ENCODE measurements at regions not wholly inside any gene's neighbourhood (a gene's known extent, or its start where the extent isn't known, plus 50 kb on each side); places are given as distances from the start of the nearest gene placed in this dataset.

GRCh38 chr2:37471994-37472393, 127.6 kb downstream of the QPCT start:
- no peak for DNase-seq (ENCODE audit: low spot score)

DNA sequence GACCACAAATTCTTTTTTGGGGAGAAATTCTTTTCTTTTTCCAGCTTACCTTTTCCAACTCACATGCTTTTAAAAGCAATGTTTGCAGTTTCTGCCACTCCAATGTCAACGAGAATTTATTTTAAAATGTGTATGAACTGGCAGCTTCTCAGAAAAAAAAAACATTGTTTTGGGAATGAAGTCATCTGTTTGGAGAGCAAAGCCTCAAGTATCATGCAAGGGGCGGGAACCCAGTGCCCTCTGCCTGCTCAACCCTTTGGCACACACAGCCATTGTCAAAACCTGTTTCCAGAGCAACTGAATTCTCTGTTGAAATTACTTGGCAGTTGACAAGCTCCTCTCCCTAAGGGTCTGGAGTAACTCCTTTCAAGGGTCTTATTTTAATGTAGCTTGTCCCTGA, 128.5 kb downstream of the QPCT start:
- peak; percentile 50 for DNase-seq (ENCODE audit: low spot score)

DNA sequence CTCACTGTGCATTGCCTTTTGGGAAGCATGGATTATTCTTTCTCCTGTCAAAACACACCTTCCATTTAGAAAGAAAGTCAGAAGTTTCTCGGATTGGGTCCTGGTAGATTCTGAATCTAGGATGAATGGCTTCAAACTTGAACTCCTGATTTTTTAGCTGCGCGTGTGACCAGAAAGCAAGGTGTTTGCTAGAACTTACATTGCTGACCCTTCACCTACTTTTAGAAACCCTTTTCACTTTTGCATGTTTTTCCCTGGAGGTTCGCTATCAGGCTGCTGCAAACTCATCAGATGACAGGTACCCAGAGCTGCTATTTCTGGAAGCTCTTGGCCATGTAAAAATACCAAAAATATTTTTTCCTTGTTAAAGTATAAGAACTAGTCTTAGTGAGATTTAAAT, 132.0 kb downstream of the QPCT start:
- no peak for DNase-seq (ENCODE audit: low spot score)

DNA sequence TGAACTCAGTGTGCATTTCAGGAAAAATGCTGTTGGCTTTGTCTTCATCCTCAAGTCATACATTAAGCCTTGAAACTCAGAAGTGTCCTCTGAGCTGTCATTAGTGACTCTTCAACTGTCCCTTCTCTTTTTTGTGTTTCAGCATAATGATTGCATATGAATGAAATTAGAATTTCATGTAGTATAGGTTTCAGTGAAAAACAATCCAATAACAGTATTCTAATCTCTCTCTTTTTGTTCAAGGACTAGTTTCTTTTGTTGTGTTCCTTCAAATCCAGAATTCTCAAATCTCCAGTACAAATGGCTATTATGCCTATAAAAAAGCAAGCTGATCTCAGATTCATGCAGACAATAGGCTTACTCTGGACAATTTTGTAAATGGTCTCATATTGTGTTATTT, 133.5 kb downstream of the QPCT start:
- no peak for DNase-seq (ENCODE audit: low spot score)

GRCh38 chr2:37481244-37481643, 136.8 kb downstream of the QPCT start:
- no peak for DNase-seq (ENCODE audit: low spot score)

- peak; percentile 66 for DNase-seq (ENCODE audit: low spot score)
Measured at GRCh38 chr2:37489041-37489456, 144.6 kb downstream of the QPCT start.

- no peak for DNase-seq (ENCODE audit: low spot score)
Measured at GRCh38 chr2:37489536-37489935, 145.1 kb downstream of the QPCT start.

GRCh38 chr2:37493425-37493824, 149.0 kb downstream of the QPCT start:
- no peak for DNase-seq (ENCODE audit: low spot score)

DNA sequence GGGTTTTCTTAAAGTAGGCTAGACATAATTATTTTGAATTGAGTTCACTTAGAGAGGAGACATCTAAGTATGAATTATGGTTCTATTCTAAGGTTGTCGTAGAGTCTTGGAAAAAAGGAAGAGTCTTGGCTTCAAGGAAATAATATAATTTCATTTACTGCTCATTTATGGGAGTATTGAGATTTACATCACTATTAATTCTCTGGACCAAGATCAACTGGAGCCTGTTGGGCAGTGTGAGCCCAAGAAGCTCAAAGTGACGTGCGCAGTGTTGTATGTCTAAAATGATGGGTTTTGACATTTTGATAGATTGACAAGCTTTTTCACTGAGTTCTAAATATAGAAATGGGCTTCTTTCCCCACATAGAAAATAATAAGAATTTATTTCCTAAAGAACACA, 154.7 kb downstream of the QPCT start:
- no peak for DNase-seq (ENCODE audit: low spot score)

DNA sequence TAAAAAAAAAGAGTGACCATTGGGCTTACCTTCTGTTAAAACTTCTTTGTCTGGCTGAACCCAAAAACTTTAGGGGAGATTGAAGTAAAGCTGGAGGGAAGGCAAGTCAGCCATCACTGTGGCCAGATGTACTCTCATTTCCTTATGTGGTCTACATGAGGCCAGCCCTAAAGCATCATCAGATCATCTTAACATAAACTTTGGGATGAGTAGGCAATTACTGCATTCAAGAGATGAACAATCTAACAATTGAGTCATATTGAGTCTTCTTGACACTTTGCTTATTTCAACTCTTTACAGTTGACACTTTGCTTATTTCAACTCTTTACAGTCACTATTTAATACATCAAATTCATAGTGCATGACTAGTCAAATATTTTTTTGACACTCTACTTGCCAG, 155.6 kb downstream of the QPCT start:
- no peak for DNase-seq (ENCODE audit: low spot score)

GRCh38 chr2:37501113-37501512, 156.7 kb downstream of the QPCT start:
- DNase-seq (ENCODE audit: low spot score): no peak

- DNase-seq (ENCODE audit: low spot score): peak; percentile 83
Measured at GRCh38 chr2:37506407-37507050, 162.1 kb downstream of the QPCT start.

DNA sequence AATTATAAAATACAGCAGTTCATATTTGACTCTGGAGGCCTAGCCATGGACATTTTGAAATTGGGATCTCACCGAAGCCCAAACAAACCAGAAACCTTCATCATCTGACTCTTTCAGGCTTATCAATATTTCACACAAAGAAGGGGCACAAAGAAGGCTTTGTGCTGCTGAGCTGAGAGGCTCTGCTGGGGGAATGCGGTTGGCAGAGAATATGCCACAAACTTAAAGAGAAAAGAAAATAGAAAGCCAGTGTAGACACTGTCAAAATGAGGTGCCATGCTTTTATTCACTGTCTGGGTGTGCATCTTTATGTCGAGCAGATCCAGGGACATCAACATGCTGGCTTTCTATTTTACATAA, 162.6 kb downstream of the QPCT start:
- no peak for DNase-seq (ENCODE audit: low spot score)

DNA sequence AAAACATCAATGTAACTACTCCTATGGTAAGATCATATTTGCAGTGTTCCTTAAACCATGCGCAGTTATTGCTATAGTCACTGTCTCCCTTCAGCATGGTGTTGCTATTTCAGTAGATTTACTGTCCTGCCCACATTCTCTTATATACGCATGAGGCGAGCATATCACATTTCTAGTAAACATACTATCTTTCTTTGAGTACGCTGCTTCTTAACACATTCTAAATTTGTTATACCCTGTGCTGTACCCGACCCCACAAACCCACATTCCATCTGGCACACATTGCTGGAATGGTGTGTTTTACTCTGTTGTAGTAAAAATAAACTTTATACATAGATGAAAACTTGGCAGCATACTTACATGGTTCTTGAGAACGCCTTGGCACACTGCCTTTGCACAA, 163.3 kb downstream of the QPCT start:
- DNase-seq (ENCODE audit: low spot score): peak; percentile 35

DNA sequence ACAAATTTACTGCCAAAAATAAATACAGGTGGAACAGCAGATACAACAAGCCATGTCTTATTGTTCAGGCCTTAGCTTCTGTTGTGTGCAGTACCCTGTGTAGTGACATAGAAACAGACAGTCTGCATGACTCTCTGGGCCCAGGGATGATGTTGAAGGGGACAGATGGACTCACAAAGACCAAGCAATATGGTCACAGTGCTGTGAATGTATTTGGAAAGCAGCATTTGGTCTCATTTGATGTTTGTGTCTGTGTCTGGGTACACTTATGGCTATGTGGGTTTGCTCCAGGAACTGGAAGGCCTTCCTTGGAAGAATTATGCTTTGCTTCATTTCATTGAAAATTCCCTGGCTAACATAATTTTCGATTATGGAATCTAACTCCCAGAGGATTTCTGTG, 158.5 kb downstream of the CDC42EP3 start:
- DNase-seq (ENCODE audit: low spot score): no peak

DNA sequence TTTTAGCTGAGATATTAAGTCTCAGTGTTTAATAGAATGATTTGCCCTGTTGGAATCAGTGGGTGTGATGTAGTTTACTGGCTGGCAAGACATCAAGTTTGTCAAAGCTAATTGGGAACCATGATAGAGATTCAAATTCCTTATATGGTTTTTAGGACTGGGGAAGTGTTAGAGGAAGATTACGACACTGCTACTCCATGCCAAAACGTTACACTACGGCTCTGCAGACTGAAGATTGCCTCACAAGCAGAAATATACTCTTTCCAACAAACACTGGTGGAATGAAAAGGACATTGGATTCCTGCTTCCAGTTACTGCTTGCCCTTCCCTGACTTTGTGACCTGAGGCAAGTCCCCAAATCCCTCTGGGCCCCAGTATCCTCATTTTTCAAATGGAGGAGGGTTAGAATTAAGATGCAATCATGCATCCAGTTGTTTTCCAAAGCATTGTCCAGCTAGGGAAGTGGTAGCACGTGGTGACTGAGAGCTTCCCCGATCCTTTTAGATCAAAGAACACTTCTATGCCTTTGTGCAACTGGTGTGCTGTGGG, 147.6 kb downstream of the CDC42EP3 start:
- DNase-seq (ENCODE audit: low spot score): peak; percentile 87

DNA sequence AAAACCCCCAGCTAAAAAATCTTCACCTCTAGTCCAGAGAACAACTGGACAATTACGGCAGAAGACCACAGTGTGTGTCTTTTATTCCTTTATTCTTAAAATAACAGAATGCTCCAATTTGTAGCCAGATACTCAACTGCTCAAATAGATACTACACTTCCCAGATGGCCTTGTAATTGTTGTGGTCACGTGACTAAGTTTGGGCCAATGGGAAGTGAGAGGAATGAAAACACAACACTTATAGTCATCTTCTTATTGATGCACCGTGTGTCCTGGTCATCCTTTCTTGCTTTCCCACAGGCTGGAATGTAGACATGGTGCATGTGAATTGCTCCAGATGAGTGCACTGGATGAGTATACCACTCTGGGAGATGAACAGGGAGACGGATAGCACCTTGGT, 145.1 kb downstream of the CDC42EP3 start:
- no peak for DNase-seq (ENCODE audit: low spot score)

DNA sequence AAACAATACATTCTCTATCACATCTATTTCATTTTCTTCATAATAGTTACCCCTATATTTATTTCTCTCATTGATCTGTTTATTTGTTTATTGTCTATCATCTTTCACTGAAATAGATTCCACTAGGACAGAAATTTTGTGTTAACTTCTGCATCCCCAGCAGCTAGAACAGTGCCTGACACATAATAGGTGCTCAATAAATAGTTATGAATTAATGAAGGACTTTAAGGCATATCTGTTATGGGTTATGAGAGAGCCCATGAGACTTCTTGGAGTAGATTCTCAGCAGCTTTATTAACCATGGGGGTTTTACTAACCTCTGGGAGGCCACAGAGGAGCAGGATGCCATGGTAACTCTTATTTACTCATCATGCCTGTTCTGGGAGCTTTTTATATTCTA, 144.6 kb downstream of the CDC42EP3 start:
- DNase-seq (ENCODE audit: low spot score): no peak

GRCh38 chr2:37527361-37527760, 144.1 kb downstream of the CDC42EP3 start:
- no peak for DNase-seq (ENCODE audit: low spot score)

DNA sequence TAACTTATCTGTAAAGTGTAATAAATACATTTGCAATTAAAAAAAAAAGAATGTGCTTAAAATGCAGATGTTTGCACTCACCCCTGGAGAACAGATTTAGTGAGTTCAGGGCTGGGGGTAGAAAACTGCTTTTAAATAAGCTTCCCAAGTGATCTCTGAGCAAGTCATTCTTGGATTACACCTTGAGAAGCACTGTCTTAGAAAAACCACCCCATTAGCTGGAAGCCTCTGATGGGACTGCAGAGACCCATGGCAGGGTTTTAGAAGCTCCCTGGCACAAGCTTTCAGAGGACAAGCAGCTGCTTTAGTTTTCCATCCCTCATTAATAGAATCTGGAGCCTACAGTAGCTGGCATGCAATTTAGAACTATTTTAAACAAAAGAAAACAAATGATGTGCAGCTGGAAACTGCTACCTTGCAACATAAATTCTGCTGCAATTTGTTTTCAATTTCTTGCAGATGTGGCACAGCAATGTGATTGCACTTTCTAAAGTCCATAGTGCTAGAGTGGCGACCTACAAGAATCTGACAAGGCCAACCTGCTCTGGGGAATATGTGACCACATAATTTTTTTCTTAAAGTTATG, 141.5 kb downstream of the CDC42EP3 start:
- DNase-seq (ENCODE audit: low spot score): no peak

- DNase-seq (ENCODE audit: low spot score): no peak
Measured at GRCh38 chr2:37532503-37532902, 138.9 kb downstream of the CDC42EP3 start.

GRCh38 chr2:37537316-37537715, 134.1 kb downstream of the CDC42EP3 start:
- DNase-seq (ENCODE audit: low spot score): no peak

DNA sequence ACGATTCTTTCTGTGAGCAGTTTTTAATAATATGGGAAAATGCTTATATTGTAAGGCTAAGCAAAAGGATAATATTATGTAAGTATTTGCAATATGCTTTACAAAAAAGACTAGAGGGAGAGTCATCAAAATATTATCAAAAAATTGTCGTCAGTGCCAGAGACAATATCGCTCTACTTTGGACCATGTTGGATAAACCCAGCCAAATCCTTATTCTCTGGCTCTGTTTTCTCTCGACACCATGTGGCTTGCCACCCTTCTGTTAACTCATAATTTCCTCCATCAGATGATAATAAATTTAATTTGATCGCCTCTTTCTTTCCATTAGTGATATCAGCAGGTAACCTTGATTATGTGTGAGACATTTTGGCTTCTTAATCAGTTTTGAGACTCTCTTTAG, 129.9 kb downstream of the CDC42EP3 start:
- no peak for DNase-seq (ENCODE audit: low spot score)
